CD4-positive, alpha-beta T cell treated with Interleukin-4 for 4 hours (primary cell): ENCODE measurements at regions not wholly inside any gene's neighbourhood (a gene's known extent, or its start where the extent isn't known, plus 50 kb on each side); places are given as distances from the start of the nearest gene placed in this dataset.

Source experiments
- DNase-seq: peaks from one replicate; pipeline ENCODE4 v3.0.0-alpha.2; 2020

DNA sequence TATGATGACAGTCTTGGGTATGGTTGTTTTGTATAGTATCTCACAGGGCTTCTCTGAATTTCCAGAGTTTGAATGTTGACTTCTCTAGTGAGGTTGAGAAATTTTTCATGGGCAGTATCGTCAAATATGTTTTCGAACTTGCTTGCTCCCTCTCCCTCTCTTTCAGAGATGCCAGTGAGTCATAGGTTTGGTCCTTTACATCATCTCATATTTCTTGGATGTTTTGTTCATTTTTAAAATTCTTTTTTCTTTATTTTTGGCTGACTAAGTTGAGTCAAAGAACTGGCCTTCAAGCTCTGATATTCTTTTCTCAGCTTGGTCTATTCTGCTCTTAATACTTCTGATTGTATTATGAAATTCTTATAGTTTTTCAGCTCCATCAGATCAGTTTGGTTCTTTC, 282.3 kb upstream of the NECTIN3 start:
- DNase-seq = no peak

DNA sequence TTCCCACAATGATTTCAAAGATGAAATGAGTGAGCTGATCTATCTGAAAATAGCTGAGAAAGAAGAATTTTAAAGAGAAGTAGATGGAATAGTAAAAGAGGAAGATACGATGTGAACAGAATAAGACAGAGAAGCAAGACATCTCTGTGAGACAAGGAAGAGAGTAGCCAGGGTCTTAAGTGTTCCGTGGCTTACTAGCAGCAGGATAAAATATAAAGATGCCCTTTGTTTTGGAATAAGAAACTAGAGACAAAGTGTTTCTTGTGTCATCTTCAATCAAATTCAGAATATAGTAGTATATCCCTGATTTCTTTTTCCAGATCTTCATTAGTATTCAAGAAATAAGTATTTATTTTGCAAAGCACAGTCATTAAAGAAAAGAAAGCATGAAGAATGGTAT, 281.0 kb upstream of the NECTIN3 start:
- no peak for DNase-seq

DNA sequence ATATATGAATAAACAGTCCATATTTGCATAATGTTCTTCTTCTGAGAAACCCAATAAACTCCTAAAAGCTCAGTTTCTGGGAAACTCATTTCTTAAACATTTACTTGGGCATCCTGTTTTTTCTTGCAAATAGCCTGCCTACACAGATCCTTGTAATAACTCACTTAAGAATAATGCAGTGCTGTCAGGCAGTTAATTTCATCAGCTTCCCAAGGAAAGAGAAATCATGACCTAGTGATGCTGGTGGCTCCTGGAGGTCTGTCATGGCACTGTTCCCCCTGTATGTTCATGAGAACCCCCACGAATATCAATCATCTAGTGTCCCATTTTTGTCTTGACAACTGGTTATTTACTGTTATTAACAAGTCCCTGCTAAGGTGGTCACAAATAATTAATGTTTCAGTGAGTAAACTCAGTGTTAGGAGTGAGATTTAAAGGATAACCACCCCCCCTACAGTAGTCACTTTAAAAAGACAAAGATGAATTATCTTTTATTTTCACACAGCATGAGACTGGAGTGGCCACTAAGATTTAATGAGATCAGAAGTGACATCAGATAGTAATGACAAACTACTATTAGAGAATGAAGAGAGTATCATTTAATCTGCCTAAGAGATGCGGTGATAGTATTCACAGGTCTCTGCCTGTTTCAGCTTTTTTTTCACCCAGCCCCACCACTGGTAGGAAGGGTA, 279.5 kb upstream of the NECTIN3 start:
- no peak for DNase-seq

DNA sequence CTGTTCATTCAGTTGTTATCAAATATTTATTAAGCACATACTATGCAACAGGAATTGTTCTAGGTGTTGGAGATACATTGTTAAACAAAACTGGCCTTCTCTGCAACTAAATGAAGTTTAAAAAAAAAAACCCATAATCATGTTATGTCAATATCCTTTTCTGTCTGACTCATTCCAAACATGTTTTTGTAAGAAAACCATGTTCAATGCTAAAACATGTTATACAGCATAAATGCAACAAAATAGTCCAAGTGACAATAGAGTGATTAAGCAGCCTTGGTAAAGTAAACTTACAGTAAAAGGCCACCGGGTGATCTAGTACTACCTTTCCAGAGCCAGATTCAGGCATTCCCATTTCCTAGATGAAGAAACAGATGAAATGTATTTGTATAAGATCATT, 278.0 kb upstream of the NECTIN3 start:
- no peak for DNase-seq

DNA sequence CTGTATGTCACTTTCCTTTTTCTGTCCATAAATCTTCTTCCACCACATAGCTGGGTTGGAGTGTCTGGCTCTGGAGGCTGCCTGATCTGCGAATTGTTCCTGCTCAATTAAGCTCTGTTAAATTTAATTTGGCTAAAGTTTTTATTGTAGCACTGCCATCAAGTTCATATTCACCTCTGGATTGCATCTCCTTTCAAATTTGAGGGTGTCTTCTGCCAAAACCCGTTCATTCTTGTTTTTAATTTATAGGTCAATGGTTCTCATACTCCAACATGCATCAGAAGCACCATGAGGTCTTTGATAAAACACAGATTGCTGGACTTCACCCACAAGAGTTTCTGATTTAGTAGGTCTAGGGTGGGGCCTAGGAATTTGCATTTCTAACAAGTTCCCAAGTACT, 276.5 kb upstream of the NECTIN3 start:
- DNase-seq = no peak

DNA sequence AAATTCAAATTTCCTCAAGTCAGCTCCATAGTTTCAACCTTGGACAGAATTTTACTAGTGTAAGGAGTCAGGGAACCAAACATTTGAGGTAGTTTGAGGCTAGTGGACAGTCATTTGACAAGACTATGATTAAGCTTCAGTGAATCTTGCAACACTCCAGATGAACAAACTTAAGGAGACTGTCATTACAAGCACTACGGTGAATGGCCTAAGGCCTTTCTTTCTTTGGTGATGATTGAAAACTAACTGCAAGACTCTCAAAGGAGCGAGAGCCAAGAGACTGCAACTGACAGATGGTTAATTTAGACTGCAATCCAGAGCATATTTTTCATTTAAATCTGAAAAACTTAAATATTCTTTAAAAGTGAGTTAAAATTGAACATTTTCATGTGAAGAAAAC, 272.3 kb upstream of the NECTIN3 start:
- no peak for DNase-seq

DNA sequence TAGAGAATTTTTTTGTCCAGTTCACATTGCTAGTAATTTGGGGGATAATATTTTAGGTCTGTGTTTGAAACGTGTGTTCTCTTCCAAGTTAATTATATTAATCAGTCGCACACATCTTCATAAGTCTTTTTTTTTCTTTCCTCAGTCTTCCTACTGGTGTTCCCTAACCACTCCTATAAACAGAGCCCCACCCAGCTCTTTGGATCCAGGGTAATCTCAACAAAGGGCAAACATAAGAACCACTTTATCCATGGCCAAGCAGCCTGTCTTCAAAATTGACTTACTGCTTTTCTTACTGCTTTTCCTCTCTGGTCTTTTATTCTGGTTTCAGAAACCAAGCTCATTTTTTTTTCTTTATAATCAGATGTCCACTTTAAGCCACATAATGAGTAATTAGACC, 266.8 kb upstream of the NECTIN3 start:
- no peak for DNase-seq

DNA sequence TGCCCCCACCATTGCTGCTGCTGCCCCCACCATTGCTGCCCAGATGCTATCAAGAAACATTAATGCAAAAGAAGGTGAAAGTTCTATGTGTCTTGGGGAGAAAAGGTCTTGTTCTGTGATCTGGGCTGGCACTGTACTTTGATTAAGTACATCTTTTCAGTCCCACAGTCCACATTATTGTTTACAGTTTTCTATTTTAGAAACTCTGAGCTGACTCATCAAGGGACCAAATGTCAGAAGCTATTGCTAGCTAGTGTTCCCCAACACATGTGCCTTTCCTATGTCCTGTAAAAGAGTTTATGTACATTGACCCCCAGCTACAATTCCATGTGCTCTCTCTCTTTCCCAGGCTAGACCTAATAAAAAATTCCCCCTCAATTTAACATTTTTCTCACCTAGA, 264.7 kb upstream of the NECTIN3 start:
- no peak for DNase-seq

DNA sequence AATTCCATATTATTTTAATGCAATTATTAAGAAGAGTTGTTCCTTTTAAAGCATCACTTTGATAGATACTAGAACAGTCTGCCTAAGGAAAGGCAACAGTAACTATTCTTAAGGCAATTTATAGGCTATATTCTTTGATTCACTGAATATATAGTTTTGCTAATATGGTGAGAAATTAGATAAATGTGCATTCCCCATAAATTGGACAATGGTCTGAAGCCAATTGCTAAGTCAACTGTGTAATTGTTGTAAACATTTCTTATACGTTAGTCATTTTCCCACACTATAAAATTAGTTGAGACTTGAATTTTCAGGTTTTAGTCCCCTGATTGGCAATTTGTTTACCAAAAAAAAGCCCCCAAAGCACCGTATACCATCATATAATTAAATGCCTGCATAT, 263.0 kb upstream of the NECTIN3 start:
- no peak for DNase-seq

DNA sequence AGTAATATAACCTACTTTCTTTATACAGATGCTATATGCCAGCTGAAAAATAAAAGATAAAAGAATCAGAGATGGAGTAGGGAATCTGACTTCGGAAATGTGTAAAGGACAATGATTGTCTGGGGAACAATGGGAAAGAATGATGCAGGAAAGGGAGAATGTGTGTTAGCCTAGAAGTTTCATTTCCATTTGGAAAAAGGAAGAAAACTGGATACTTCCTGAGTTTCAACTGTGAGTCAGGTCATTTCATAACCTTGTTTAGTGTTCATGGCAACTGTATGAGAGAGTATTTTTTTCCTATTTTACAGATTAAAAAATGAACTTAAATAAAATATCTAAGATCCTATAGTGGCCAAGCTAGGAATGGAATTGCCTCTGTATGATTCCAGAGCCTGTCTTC, 261.3 kb upstream of the NECTIN3 start:
- no peak for DNase-seq

DNA sequence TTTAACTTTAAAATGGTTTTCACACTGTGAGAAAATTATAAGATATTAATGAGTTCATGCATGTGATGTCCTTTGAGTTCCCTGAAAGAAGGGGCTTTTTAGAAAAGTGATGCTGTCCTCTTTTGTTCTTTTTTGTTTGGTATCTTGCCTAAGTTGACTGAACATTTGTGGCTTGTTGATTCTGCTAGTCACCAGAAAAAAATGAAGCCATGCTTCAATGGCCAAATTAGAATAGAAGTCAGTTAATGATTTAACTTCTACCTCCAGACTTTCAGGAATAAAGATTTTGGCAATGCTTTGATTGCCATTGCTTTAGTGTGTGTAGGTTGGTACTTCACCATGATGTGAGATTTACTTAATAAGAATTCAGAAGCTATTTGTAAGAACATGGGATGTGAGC, 260.6 kb upstream of the NECTIN3 start:
- DNase-seq = no peak

DNA sequence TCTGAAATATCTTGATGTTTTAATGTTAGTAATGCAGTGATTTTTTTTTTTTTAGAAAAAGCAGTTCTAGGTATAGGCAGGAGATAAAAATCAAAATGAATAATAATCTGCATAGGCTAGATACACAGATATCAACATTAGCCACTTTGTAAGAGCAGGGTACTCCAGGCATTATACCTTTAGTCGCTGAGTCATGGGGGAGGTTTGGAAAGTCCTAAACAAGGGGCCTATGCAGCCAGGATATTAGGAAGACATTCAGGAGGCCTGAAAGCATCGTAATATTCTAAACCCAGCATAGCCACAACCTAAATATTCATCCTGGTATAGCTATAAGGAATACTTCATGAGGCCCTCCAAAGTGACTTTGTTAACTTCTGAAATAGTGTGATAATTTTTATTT, 258.1 kb upstream of the NECTIN3 start:
- DNase-seq = no peak

DNA sequence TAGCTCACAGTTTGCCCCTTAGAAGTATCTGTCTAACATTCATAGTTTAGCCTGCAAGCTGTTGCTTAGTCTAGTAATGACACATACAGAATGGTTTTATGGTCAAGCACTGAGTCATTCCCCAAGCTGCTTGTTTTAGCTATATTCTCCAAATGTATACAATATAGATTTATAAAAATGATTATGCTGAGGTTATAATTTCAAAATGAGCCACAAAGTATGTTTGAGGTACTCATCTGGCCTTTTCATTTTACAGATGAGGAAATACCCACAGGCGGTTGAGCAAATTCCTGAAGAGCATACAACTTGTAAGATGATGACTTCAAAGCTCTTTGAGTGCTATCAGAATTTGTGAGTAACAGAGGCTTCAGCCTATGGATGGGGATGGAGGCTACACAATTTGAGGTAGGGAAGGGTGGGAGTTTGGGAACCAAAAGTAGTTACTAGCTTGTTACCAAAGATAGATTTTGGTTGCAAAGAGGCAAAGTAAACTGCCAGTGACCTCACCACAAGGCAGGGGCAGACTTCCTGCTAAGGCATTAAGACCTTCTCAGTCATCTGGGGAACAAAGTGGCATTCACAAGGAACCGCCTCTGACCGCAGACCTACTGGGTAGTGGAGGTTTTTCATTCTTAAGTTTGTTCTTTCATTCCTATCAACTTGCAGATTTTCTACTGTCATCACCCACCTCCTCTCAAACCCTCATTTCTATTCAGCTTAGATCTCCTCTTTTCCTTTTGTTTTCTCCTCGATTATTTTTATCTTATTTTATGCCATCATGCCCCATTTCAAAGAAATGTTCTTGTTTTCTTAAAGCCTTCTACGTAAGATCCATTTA, 257.2 kb upstream of the NECTIN3 start:
- DNase-seq = no peak

DNA sequence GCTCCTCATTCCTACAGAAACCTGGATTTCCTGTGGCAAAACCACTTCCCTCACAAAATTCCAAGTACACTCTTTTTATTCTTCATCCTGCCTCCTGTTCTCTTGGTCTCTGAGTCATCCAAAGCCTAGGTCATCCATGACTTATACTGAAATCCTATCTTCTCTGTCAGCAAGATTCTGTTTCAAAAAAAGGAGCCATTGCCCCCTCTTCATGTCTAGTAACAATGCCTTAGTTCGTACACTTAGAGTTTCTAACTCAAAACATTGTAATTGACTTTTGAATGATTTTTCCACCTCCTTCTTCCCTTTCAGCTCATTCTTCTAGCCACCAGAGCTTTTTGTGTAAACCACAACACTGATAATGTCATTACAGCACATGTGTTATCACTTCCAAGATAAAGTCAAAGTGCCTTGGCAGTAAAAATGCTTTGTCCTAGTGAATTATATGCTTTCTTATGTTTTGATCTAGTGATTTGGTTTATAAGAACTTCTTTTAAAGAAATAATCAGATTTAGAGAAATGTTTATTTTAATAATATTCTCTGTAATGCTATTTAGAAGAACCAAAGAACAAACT, 256.5 kb upstream of the NECTIN3 start:
- no peak for DNase-seq

DNA sequence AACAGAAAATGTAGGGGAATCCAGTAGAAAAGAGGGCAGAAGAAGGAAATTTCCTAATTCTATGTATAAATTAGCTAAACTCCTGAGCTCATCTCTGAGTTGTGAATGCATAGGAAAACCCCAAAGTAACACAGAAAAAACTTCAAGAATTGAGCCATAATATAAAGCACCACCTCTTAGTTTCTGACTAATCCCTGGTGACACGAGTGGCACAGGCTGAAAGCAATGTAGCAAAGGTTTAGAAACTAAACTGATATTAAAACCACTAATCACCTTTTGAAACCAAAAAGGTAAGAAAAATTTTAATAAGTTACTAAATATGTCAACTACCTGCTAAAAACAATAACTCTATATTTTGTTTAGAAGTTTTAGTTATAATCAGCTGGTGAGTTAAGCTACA, 255.6 kb upstream of the NECTIN3 start:
- DNase-seq = no peak

DNA sequence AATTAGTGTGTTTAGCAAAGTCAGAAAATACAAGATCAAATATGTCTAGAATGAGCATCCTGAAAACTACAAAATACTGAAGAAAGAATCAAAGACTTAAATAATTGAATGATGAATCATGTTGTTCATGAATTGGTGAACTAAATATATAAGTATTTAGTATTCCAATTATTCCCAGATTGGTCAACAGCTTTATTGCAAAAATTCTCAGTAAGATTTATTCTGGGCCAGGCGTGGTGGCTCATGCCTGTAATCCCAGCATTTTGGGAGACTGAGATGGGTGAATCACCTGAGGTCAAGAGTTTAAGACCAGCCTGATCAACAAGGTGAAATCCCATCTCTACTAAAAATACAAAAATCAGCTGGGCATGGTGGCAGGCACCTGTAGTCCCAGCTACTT, 250.0 kb upstream of the NECTIN3 start:
- DNase-seq = no peak

DNA sequence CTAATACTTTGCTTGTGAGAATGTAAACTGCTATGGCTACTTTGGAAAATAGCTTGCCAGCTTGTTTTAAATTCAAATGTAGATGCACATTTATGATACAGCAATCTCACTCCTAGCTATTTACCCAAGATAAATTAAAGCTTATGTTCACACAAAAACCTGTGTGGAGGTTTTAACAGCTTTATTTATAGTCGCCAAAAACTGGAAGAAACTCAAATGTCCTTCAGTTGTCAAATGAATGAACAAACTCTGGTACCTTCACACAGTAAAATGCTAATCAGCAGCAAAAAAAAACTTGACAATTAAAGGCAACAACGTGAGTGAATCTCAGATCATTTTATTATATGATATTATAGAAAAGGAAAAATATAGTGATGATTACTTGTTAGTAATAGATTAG, 248.6 kb upstream of the NECTIN3 start:
- DNase-seq = no peak

DNA sequence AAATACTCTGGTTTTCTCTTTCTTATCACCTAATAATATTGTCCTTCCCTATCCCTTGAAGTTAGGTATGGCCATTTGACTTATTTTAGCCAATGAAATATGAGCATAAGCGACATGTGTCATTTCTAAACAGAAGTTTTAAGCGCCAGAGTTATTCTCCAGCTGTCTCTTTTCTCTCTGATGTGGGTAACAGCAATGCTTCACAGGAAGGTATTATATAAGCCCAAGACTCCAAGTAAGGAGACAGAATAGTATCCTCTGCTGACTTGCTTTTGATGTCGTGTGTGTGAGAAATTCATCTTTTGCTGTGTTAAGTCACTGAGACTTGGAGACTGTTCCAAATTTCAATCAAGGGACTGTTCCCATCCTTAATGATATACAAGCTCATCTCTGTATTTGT, 224.6 kb upstream of the NECTIN3 start:
- DNase-seq = no peak

DNA sequence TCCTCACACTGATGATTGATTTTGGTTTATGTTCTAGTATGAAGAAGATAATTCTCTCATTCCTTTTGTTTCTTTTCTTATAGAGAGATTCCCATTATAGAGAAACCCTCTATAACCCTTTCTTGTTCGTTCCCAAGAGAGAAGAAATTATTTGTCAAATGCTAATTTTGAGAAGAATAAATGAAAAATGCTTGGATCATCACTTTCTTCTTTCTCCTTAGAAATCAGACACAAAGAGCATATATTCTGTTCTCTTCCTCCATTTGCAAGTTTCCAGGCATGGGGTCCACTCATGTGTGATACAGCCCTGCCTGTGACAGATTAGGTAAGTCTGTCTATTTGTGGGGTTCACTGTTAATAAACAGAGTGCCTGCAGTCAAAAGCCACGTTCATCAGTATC, 222.6 kb upstream of the NECTIN3 start:
- no peak for DNase-seq

DNA sequence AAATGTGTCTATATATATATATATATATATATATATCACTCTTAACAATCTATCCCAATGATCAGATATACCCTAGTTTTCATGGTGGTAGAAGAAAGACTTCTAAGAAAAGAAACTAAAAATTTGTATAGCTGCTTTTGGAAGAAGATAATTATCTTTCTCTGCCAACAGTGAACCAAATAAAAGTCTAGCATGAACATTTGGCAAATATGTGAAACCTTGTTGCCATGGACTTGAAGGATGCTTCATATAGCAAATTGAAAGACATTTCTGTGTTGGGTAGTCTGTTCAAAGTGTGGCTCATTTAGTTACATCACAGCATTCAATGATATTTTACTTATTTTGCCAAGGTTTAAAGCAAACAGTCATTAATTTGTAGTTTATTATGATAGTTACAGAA, 219.9 kb upstream of the NECTIN3 start:
- no peak for DNase-seq

DNA sequence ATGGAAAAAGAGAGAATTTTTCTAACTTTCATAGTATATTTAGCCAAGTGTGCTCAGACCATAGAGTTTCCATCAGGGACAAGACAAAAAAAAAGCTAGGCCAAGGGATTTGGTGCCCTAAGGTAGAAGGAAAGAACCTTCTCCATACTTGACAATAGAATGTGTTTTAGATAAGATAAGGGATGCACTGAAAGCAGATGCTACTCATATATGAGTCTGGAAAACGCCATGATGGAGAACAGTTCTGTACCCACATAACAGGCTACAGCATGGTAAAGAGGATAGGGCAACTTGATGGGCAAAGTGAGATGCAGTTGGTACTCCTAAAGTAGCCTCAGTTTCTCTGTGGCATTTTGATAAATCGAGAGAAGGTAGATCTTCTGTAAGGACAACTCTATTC, 216.4 kb upstream of the NECTIN3 start:
- no peak for DNase-seq

DNA sequence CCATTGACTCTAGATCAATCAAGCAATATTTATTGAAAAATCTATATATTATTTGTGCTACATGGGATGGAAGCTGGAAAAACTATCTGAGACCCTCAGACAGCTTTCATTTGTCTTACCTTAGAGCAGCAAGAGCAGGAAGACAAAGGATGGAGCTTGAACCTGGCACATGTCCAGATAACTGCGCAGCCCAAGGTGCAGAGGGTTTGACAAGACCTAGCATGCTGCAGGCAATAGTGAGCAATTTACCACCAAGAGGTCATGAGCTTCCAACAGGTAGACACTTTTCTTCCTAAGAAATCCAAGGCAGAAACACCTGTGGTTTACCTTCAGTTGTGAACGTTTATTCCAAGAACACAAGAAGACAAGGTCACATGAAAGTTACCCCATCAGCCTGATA, 214.7 kb upstream of the NECTIN3 start:
- DNase-seq = no peak

DNA sequence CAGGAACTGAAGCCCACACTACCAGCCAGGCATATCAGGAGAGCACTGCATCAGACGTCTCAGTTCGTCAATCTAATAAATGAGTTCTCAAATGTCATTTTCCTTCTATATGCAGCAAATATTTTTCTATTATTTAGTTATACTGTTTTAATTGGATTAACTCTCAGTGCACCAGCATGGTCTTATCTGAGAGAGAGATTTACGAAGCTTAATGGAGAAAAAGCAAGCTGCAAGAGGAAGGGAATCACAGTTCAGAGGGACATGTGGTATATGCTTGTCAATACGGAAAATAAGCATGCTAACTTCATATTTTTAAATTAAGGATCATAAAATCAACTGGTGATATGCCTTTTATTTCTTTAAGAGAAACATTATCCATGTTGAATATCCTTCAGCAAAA, 213.1 kb upstream of the NECTIN3 start:
- no peak for DNase-seq

DNA sequence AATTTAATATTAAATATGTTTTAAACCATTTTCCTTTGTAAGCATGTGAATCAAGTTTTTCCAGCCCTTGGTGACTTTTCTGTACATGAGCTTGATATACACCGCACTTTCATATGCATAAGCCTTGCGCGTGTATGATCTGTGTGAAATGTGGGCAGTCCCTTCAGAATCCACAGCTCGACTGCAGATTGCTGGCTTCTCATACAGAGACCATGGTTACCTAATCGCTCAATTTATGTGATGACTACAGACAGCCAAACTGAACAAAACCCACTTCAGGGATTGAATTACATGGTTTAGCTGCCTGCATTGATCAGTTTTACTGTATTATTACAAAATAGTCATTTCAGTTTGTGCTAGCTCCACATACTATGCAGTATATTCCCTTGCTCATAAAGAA, 212.3 kb upstream of the NECTIN3 start:
- DNase-seq = no peak

DNA sequence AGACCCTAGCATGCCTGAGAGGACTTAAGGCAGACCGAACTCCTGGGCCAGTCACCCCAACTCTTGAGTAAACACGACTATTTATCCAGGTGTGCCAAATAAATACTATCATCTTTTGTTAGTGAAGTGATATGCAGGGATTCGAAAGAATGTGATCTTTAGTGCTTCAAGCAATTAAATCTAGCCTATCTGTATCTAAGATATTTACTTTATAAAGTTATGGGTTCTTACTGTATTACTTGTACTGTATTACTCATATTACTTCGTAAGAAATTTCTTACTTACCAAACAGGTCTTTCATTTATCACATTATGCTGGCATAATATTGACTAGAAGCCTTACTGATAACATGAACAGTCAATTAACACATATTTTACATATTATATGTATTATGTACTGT, 211.6 kb upstream of the NECTIN3 start:
- DNase-seq = no peak
